H1 (cell line): ENCODE measurements at regions not wholly inside any gene's neighbourhood (a gene's known extent, or its start where the extent isn't known, plus 50 kb on each side); places are given as distances from the start of the nearest gene placed in this dataset.

Experiments used
- CTCF ChIA-PET: fragments of 300-600 bp; sonication (Branson Sonifier 250); formaldehyde crosslinking; loops from one replicate; lab custom pipeline; 2021; ENCODE audit not compliant: partially characterized antibody; lab: Charles Lee
- POLR2A ChIA-PET: fragments of 300-600 bp; sonication (Branson Sonifier 250); formaldehyde crosslinking; loops from one replicate; lab custom pipeline; 2021; ENCODE audit warnings: inconsistent platforms; ENCODE audit not compliant: partially characterized antibody; lab: Charles Lee
- DNase-seq, 2 experiments: peaks; one replicate each; pipeline versions ENCODE4 v3.0.0 to v3.0.0-alpha.2; 2010 to 2022; ENCODE audit warnings: low spot score in 2 of 2, low read depth in 1 of 2, mixed read lengths in 1 of 2
- FAIRE-seq: peaks from 2 replicates; lab custom pipeline; 2011; peaks lifted over from hg19 to GRCh38; lab: Jason Lieb, UNC
- H2AFZ ChIP-seq: 2 replicates; pipeline ENCODE4 v1.8.1; 2012; ENCODE audit warnings: low read length, inconsistent platforms
- H2AK5ac ChIP-seq: 2 replicates; pipeline ENCODE4 v1.6.1; 2013; ENCODE audit warnings: low read depth, low read length
- H2BK120ac ChIP-seq: replicated peaks from 2 replicates; pipeline ENCODE3; 2013; ENCODE audit warnings: low read depth, low read length, inconsistent platforms
- H2BK12ac ChIP-seq: 2 replicates; pipeline ENCODE4 v1.6.1; 2013; ENCODE audit warnings: low read depth, low read length
- H2BK15ac ChIP-seq: 2 replicates; pipeline ENCODE4 v1.6.1; 2013; ENCODE audit warnings: low read length
- H2BK20ac ChIP-seq: 2 replicates; pipeline ENCODE4 v1.6.1; 2013; ENCODE audit warnings: low read length
- H2BK5ac ChIP-seq: 2 replicates; pipeline ENCODE4 v1.6.1; 2013; ENCODE audit warnings: low read depth, low read length
- H3K14ac ChIP-seq: 2 replicates; pipeline ENCODE4 v1.6.1; 2013; ENCODE audit warnings: inconsistent platforms; ENCODE audit not compliant: insufficient read length
- H3K18ac ChIP-seq: 2 replicates; pipeline ENCODE4 v1.6.1; 2013; ENCODE audit warnings: low read length; ENCODE audit errors: extremely low read depth
- H3K23ac ChIP-seq: 2 replicates; pipeline ENCODE4 v1.6.1; 2013; ENCODE audit warnings: inconsistent platforms; ENCODE audit not compliant: insufficient read length
- H3K23me2 ChIP-seq: 2 replicates; pipeline ENCODE4 v1.6.1; 2013; ENCODE audit warnings: low read depth, low read length
- H3K27ac ChIP-seq: 2 replicates; pipeline ENCODE4 v1.6.1; 2011; ENCODE audit warnings: low read depth, low read length, inconsistent platforms
- H3K27me3 ChIP-seq, 4 experiments: replicated peaks in 1 of 4; 1 replicate in 1 of 4; 2 replicates in 3 of 4; pipeline versions ENCODE4 v1.6.1 to v1.8.1; 2011 to 2013; ENCODE audit warnings: low read length in 3 of 4, mild to moderate bottlenecking in 3 of 4, inconsistent platforms in 2 of 4, mixed read lengths in 2 of 4, moderate library complexity in 1 of 4; ENCODE audit not compliant: control insufficient read depth in 3 of 4, insufficient read depth in 3 of 4; ENCODE audit errors: extremely low read depth in 1 of 4
- H3K36me3 ChIP-seq, 4 experiments: 2 replicates each; pipeline versions ENCODE4 v1.6.1 to v1.8.1; 2011 to 2013; ENCODE audit warnings: mild to moderate bottlenecking in 4 of 4, low read length in 3 of 4, moderate library complexity in 2 of 4, control low read depth in 1 of 4, inconsistent platforms in 1 of 4; ENCODE audit not compliant: insufficient read depth in 4 of 4, control insufficient read depth in 2 of 4
- H3K4ac ChIP-seq: replicated peaks from 2 replicates; pipeline ENCODE3; 2013; ENCODE audit warnings: low read length, low read depth, mixed read lengths, inconsistent platforms; ENCODE audit not compliant: insufficient read length
- H3K4me1 ChIP-seq, 4 experiments: replicated peaks in 1 of 4; 1 replicate in 1 of 4; 2 replicates in 3 of 4; pipeline versions ENCODE4 v1.6.1 to v1.8.1; 2011 to 2013; ENCODE audit warnings: low read length in 3 of 4, inconsistent platforms in 2 of 4, mixed read lengths in 1 of 4; ENCODE audit not compliant: insufficient read depth in 4 of 4, control insufficient read depth in 3 of 4
- H3K4me2 ChIP-seq, 2 experiments: 2 replicates each; pipeline versions ENCODE4 v1.6.1 to v1.8.1; 2011 to 2013; ENCODE audit warnings: low read depth in 2 of 2, low read length in 2 of 2, control low read depth in 1 of 2, inconsistent platforms in 1 of 2, mild to moderate bottlenecking in 1 of 2; ENCODE audit not compliant: insufficient read depth in 1 of 2
- H3K4me3 ChIP-seq, 4 experiments: fragments of 200-600, 300-600 bp in 1 of 4; sonication (generic), shearing (Covaris generic), sonication (Bioruptor Twin) in 1 of 4; 2 replicates each; pipeline versions ENCODE4 v1.5.1 to v1.8.1; 2011 to 2016; ENCODE audit warnings: low read length in 4 of 4, low read depth in 3 of 4, control low read depth in 2 of 4, inconsistent platforms in 2 of 4, mild to moderate bottlenecking in 2 of 4, mixed read lengths in 1 of 4, moderate library complexity in 1 of 4; ENCODE audit not compliant: insufficient read depth in 2 of 4; ENCODE audit errors: extremely low read depth in 1 of 4
- H3K56ac ChIP-seq: replicated peaks from 2 replicates; pipeline ENCODE3; 2013; ENCODE audit warnings: low read depth, mild to moderate bottlenecking, mixed read lengths, low read length, inconsistent platforms; ENCODE audit not compliant: insufficient read length
- H3K79me1 ChIP-seq: 2 replicates; pipeline ENCODE4 v1.6.1; 2013; ENCODE audit warnings: low read depth, low read length, control low read depth
- H3K79me2 ChIP-seq, 2 experiments: 2 replicates each; pipeline versions ENCODE4 v1.6.1 to v1.8.1; 2012 to 2013; ENCODE audit warnings: low read length in 2 of 2, mild to moderate bottlenecking in 2 of 2, inconsistent platforms in 1 of 2; ENCODE audit not compliant: insufficient read depth in 2 of 2, control insufficient read depth in 1 of 2
- H3K9ac ChIP-seq, 4 experiments: replicated peaks in 1 of 4; 1 replicate in 1 of 4; 2 replicates in 3 of 4; pipeline versions ENCODE4 v1.6.1 to v1.8.1; 2011 to 2013; ENCODE audit warnings: low read depth in 3 of 4, low read length in 3 of 4, control low read depth in 2 of 4, mild to moderate bottlenecking in 2 of 4, moderate library complexity in 2 of 4, inconsistent platforms in 1 of 4; ENCODE audit errors: extremely low read depth in 1 of 4
- H3K9me3 ChIP-seq, 2 experiments: 2 replicates each; pipeline versions ENCODE4 v1.6.1 to v1.8.1; 2012 to 2013; ENCODE audit warnings: mild to moderate bottlenecking in 2 of 2, moderate library complexity in 2 of 2, control low read depth in 1 of 2, inconsistent platforms in 1 of 2, low read depth in 1 of 2, low read length in 1 of 2, mixed read lengths in 1 of 2; ENCODE audit not compliant: insufficient read depth in 2 of 2
- H4K20me1 ChIP-seq, 2 experiments: replicated peaks in 1 of 2; 2 replicates each; pipeline versions ENCODE3 to v1.8.1; 2011 to 2013; ENCODE audit warnings: inconsistent platforms in 2 of 2, low read length in 2 of 2, mild to moderate bottlenecking in 1 of 2; ENCODE audit not compliant: insufficient read depth in 2 of 2, control insufficient read depth in 1 of 2
- H4K5ac ChIP-seq: 2 replicates; pipeline ENCODE4 v1.6.1; 2013; ENCODE audit warnings: low read length, low read depth, mixed read lengths, inconsistent platforms; ENCODE audit not compliant: insufficient read length
- H4K8ac ChIP-seq: 2 replicates; pipeline ENCODE4 v1.8.0; 2013; ENCODE audit warnings: mild to moderate bottlenecking, moderate library complexity, low read length, inconsistent platforms; ENCODE audit not compliant: insufficient read depth; ENCODE audit errors: extremely low read depth
- H4K91ac ChIP-seq: replicated peaks from 2 replicates; pipeline ENCODE3; 2013; ENCODE audit warnings: low read length, mixed read lengths, inconsistent platforms; ENCODE audit not compliant: insufficient read length
- SIRT6 ChIP-seq: IDR thresholded peaks from one replicate; pipeline ENCODE4 v1.7.1; 2012; ENCODE audit warnings: low read length, inconsistent platforms
- WGBS, 2 experiments: shearing (Covaris generic) in 1 of 2; methylation state at CpG; one replicate each; pipeline versions ENCODE4 v1.1.6 to v1.1.7; 2013 to 2015; ENCODE audit warnings: low lambda C conversion rate in 2 of 2, mixed read lengths in 2 of 2, inconsistent platforms in 1 of 2, low coverage in 1 of 2, missing lambda C conversion rate in 1 of 2; ENCODE audit not compliant: insufficient replicate concordance in 2 of 2, insufficient coverage in 1 of 2, insufficient read length in 1 of 2; ENCODE audit errors: extremely low coverage in 1 of 2, missing lambda C conversion rate in 1 of 2; 5-methylcytosine and 5-hydroxymethylcytosine counted together

DNA sequence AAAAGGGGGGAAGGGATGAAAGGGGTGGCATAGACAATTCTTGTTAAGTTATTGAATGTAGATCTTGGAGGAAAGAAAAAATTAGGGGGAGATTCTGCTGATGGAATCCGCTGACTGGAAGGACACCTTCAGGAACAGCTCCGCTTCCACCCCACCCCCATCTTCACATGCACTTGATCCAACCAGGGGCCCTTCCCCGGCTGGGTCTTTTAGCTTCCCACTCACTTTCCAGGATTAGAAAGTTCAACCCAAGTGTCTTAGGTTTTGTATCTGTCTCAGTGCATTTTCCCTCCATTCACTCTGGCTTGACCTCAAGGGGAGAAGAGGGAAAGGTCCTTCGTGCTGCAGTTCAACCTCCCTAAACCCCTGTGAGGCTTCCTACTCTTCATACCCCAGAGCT is 141.4 kb downstream of the IRS2 start:
- Histone ChIP-seq H3K36me3 (no peaks in the 10 kb centered on the region), H3K4me1 (no peaks in the 10 kb centered on the region), H3K27me3 (no peaks in the 10 kb centered on the region), H3K23me2 (no peaks in the 10 kb centered on the region), H2AFZ (no peak overlapping the region), H3K27ac (no peak overlapping the region), H3K4me2 (no peak overlapping the region), H3K4ac (no peak overlapping the region), H3K56ac (no peak overlapping the region), H4K20me1 (no peaks in the 10 kb centered on the region), H2BK15ac (no peak overlapping the region), H3K9me3 (peaks cover 13 to 16% of the 10 kb centered on the region in 2 experiments), H2BK12ac (no peak overlapping the region), H2BK5ac (no peak overlapping the region), H3K23ac (no peak overlapping the region), H3K9ac (no peak overlapping the region), H2AK5ac (no peak overlapping the region), H4K8ac (no peak overlapping the region), H2BK120ac (no peak overlapping the region), H4K5ac (no peak overlapping the region), H4K91ac (no peak overlapping the region), H3K79me2 (no peaks in the 10 kb centered on the region), H3K14ac (no peak overlapping the region), H3K18ac (no peak overlapping the region), H3K79me1 (no peaks in the 10 kb centered on the region), H3K4me3 (no peak overlapping the region), H2BK20ac (no peak overlapping the region)
- ChIA-PET POLR2A (no interaction called here), CTCF (interaction anchor here (1.5 kb wide), 1 partner anchor 30 kb away, joined by 3 read pairs; no protein-coding TSS in a partner anchor)
- WGBS, 2 experiments: 98% methylated on average over 4 of the region's 4 CpGs; no CpG with 5 or more reads in 1 of the 2 experiments
- DNase-seq: no peak
- FAIRE-seq: no peak
- TF ChIP-seq SIRT6: no peak
